Caco-2 (cell line): ENCODE measurements at regions not wholly inside any gene's neighbourhood (a gene's known extent, or its start where the extent isn't known, plus 50 kb on each side); places are given as distances from the start of the nearest gene placed in this dataset.

ENCODE experiments used
- BruUV-seq: library from RNA; stranded (reverse); fragments of 400-500 nt; replicated peaks from 2 replicates; lab custom pipeline; 2021; lab: Mats Ljungman, UMichigan
- CTCF ChIA-PET: fragments of 300-600 bp; sonication (Branson Sonifier 250); formaldehyde crosslinking; loops from one replicate; lab custom pipeline; 2022; ENCODE audit warnings: antibody characterized with exemption; lab: Charles Lee
- POLR2A ChIA-PET: fragments of 300-600 bp; sonication (Branson Sonifier 250); formaldehyde crosslinking; loops from one replicate; lab custom pipeline; 2022; ENCODE audit warnings: antibody characterized with exemption; lab: Charles Lee
- DNase-seq, 2 experiments: peaks; one replicate each; pipeline versions ENCODE4 v3.0.0 to v3.0.0-alpha.2; 2020 to 2022
- H3K27me3 ChIP-seq: replicated peaks from 2 replicates; pipeline ENCODE4 v1.6.0; 2011; ENCODE audit warnings: low read length; ENCODE audit not compliant: control insufficient read depth, insufficient read depth
- H3K36me3 ChIP-seq: 2 replicates; pipeline ENCODE4 v1.5.1; 2011; ENCODE audit warnings: low read length; ENCODE audit not compliant: control insufficient read depth, insufficient read depth
- H3K4me1 ChIP-seq: fragments of 250-450 bp; sonication (Bioruptor Pico); 2 replicates; pipeline ENCODE4 v1.5.1; 2020; ENCODE audit warnings: mild to moderate bottlenecking
- H3K4me3 ChIP-seq: 2 replicates; pipeline ENCODE4 v1.5.1; 2011; ENCODE audit warnings: low read depth, mild to moderate bottlenecking, control low read depth, low read length
- H3K9me3 ChIP-seq: fragments of 250-450 bp; sonication (Bioruptor Pico); 2 replicates; pipeline ENCODE4 v1.5.1; 2020; ENCODE audit warnings: mild to moderate bottlenecking, moderate library complexity
- H3K27ac Mint-ChIP-seq: one replicate; pipeline ENCODE4 v1.8.0; 2022; ENCODE audit warnings: mixed read lengths; ENCODE audit not compliant: unreplicated experiment
- H3K27me3 Mint-ChIP-seq: one replicate; pipeline ENCODE4 v1.8.0; 2022; ENCODE audit warnings: mixed read lengths; ENCODE audit not compliant: insufficient read depth, unreplicated experiment
- H3K36me3 Mint-ChIP-seq: one replicate; pipeline ENCODE4 v1.8.0; 2022; ENCODE audit warnings: mild to moderate bottlenecking, mixed read lengths; ENCODE audit not compliant: insufficient read depth, unreplicated experiment
- H3K4me1 Mint-ChIP-seq: one replicate; pipeline ENCODE4 v1.8.0; 2022; ENCODE audit warnings: low read depth, mixed read lengths; ENCODE audit not compliant: unreplicated experiment
- H3K4me3 Mint-ChIP-seq: one replicate; pipeline ENCODE4 v1.8.0; 2022; ENCODE audit warnings: mild to moderate bottlenecking, moderate library complexity, mixed read lengths; ENCODE audit not compliant: unreplicated experiment
- H3K9me3 Mint-ChIP-seq: one replicate; pipeline ENCODE4 v1.8.0; 2022; ENCODE audit warnings: mixed read lengths; ENCODE audit not compliant: unreplicated experiment
- CTCF ChIP-seq, 2 experiments: fragments of 200-600 bp in 1 of 2; IDR thresholded peaks; 1 replicate in 1 of 2; 2 replicates in 1 of 2; pipeline versions ENCODE4 v1.5.1 to v1.8.0; 2011 to 2022; ENCODE audit warnings: antibody characterized with exemption in 1 of 2, control low read depth in 1 of 2, inconsistent platforms in 1 of 2, low read depth in 1 of 2, low read length in 1 of 2, mild to moderate bottlenecking in 1 of 2, moderate library complexity in 1 of 2; ENCODE audit not compliant: insufficient read depth in 1 of 2, severe bottlenecking in 1 of 2, unreplicated experiment in 1 of 2
- intact Hi-C: fragments of 100-400 bp; cut with micrococcal nuclease; formaldehyde crosslinking; loops from one replicate; pipeline ENCODE4 v1.10.0; 2022; ENCODE audit not compliant: unreplicated experiment

- H3K9me3 Mint-ChIP-seq = no peaks in the 10 kb centered on the region
- ChIA-PET POLR2A (no interaction called here), CTCF (no interaction called here)
- no peaks in the 10 kb centered on the region for H3K36me3 Mint-ChIP-seq
- BruUV-seq = no TSS peak
- H3K4me1 ChIP-seq = no peaks in the 10 kb centered on the region
- no peak for TF ChIP-seq CTCF (IDR thresholded peaks at IDR 0.05; ENCODE audit: insufficient read depth in 1 of 2, low read depth in 1 of 2, low read length in 1 of 2, severe bottlenecking in 1 of 2, unreplicated experiment in 1 of 2)
- H3K4me1 Mint-ChIP-seq = peaks cover 7% of the 10 kb centered on the region
- H3K27me3 Mint-ChIP-seq = peaks cover 9% of the 10 kb centered on the region
- intact Hi-C loops = no loop called here
- no peak overlapping the region for H3K4me3 Mint-ChIP-seq
- no peak overlapping the region for H3K27ac Mint-ChIP-seq
- no peaks in the 10 kb centered on the region; the same call in 1 of the 2 replicates for H3K27me3 ChIP-seq
- DNase-seq = no peak
- H3K4me3 ChIP-seq = no peak overlapping the region
- no peaks in the 10 kb centered on the region for H3K9me3 ChIP-seq
- H3K36me3 ChIP-seq = no peaks in the 10 kb centered on the region
These were observed 830.4 kb upstream of the IGFBP3 start for GRCh38 chr7:46751471-46751870.

- peaks cover 13% of the 10 kb centered on the region for H3K27me3 Mint-ChIP-seq
- Histone ChIP-seq H3K27me3 (no peaks in the 10 kb centered on the region; the same call in 1 of the 2 replicates), H3K9me3 (no peaks in the 10 kb centered on the region), H3K36me3 (no peaks in the 10 kb centered on the region), H3K4me3 (no peak overlapping the region), H3K4me1 (no peaks in the 10 kb centered on the region)
- no peaks in the 10 kb centered on the region for H3K36me3 Mint-ChIP-seq
- no peak overlapping the region for H3K4me3 Mint-ChIP-seq
- intact Hi-C loops = no loop called here
- DNase-seq = no peak
- peaks cover 7% of the 10 kb centered on the region for H3K4me1 Mint-ChIP-seq
- TF ChIP-seq CTCF (IDR thresholded peaks at IDR 0.05; ENCODE audit: insufficient read depth in 1 of 2, low read depth in 1 of 2, low read length in 1 of 2, severe bottlenecking in 1 of 2, unreplicated experiment in 1 of 2) = no peak
- POLR2A ChIA-PET = no interaction called here
- CTCF ChIA-PET = no interaction called here
- H3K9me3 Mint-ChIP-seq = no peaks in the 10 kb centered on the region
- BruUV-seq = no TSS peak
- no peak overlapping the region for H3K27ac Mint-ChIP-seq
These were observed 829.3 kb upstream of the IGFBP3 start for GRCh38 chr7:46750321-46750865.

- no peaks in the 10 kb centered on the region for H3K4me1 ChIP-seq
- peaks cover 15% of the 10 kb centered on the region for H3K27me3 Mint-ChIP-seq
- H3K4me1 Mint-ChIP-seq = no peaks in the 10 kb centered on the region
- H3K27me3 ChIP-seq = no peaks in the 10 kb centered on the region; the same call in 1 of the 2 replicates
- ChIA-PET CTCF (no interaction called here), POLR2A (no interaction called here)
- no peaks in the 10 kb centered on the region for H3K36me3 ChIP-seq
- H3K4me3 ChIP-seq = no peak overlapping the region
- no peak overlapping the region for H3K4me3 Mint-ChIP-seq
- no peaks in the 10 kb centered on the region for H3K9me3 ChIP-seq
- no peak overlapping the region for H3K27ac Mint-ChIP-seq
- no peak for DNase-seq
- no TSS peak for BruUV-seq
- intact Hi-C loops = no loop called here
- H3K9me3 Mint-ChIP-seq = no peaks in the 10 kb centered on the region
- TF ChIP-seq CTCF (IDR thresholded peaks at IDR 0.05; ENCODE audit: insufficient read depth in 1 of 2, low read depth in 1 of 2, low read length in 1 of 2, severe bottlenecking in 1 of 2, unreplicated experiment in 1 of 2) = no peak
- no peaks in the 10 kb centered on the region for H3K36me3 Mint-ChIP-seq
These were observed 827.0 kb upstream of the IGFBP3 start for GRCh38 chr7:46747869-46748576.
